ENCODE measurements at regions not wholly inside any gene's neighbourhood (a gene's known extent, or its start where the extent isn't known, plus 50 kb on each side); places are given as distances from the start of the nearest gene placed in this dataset.

GRCh38 chr20:9912858-9913434 lies 74.1 kb upstream of the PAK5 start:
- Histone ChIP-seq H3K9me2 (replicated peaks; ENCODE audit: control insufficient read depth, low read length) (no peaks in the 10 kb centered on the region), H3K36me3 (ENCODE audit: control insufficient read depth, low read length) (no peaks in the 10 kb centered on the region), H3K4me1 (ENCODE audit: control insufficient read depth, low read length) (no peaks in the 10 kb centered on the region), H3K27me3 (ENCODE audit: control insufficient read depth, low read length) (no peaks in the 10 kb centered on the region), H3K4me3 (ENCODE audit: low read length) (no peak overlapping the region), H3F3A (ENCODE audit: control insufficient read depth, insufficient read depth) (no peaks in the 10 kb centered on the region), H3K9me3 (ENCODE audit: control insufficient read depth, insufficient read depth, low read length) (no peaks in the 10 kb centered on the region), H4K20me1 (ENCODE audit: control insufficient read depth, insufficient read depth, low read depth, low read length) (no peaks in the 10 kb centered on the region), H3K79me2 (ENCODE audit: control insufficient read depth, low read length) (no peaks in the 10 kb centered on the region), H3K4me2 (ENCODE audit: low read length) (no peak overlapping the region), H3K27ac (ENCODE audit: low read depth, low read length) (no peak overlapping the region)
- TF ChIP-seq EZH2phosphoT487 (IDR thresholded peaks at IDR 0.05; ENCODE audit: borderline replicate concordance, low read length), result no peak
- TF ChIP-seq, protein P1, sequence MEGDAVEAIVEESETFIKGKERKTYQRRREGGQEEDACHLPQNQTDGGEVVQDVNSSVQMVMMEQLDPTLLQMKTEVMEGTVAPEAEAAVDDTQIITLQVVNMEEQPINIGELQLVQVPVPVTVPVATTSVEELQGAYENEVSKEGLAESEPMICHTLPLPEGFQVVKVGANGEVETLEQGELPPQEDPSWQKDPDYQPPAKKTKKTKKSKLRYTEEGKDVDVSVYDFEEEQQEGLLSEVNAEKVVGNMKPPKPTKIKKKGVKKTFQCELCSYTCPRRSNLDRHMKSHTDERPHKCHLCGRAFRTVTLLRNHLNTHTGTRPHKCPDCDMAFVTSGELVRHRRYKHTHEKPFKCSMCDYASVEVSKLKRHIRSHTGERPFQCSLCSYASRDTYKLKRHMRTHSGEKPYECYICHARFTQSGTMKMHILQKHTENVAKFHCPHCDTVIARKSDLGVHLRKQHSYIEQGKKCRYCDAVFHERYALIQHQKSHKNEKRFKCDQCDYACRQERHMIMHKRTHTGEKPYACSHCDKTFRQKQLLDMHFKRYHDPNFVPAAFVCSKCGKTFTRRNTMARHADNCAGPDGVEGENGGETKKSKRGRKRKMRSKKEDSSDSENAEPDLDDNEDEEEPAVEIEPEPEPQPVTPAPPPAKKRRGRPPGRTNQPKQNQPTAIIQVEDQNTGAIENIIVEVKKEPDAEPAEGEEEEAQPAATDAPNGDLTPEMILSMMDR (IDR thresholded peaks at IDR 0.05; ENCODE audit: low read depth, low read length, poor library complexity, severe bottlenecking), result peak; percentile 79

GRCh38 chr20:9912290-9912689 lies 73.4 kb upstream of the PAK5 start:
- Histone ChIP-seq H3K4me1 (ENCODE audit: control insufficient read depth, low read length) (no peaks in the 10 kb centered on the region), H3K9me2 (replicated peaks; ENCODE audit: control insufficient read depth, low read length) (no peaks in the 10 kb centered on the region), H3K27ac (ENCODE audit: low read depth, low read length) (no peak overlapping the region), H3K79me2 (ENCODE audit: control insufficient read depth, low read length) (no peaks in the 10 kb centered on the region), H3K4me3 (ENCODE audit: low read length) (no peak overlapping the region), H3K4me2 (ENCODE audit: low read length) (no peak overlapping the region), H3K36me3 (ENCODE audit: control insufficient read depth, low read length) (no peaks in the 10 kb centered on the region), H4K20me1 (ENCODE audit: control insufficient read depth, insufficient read depth, low read depth, low read length) (no peaks in the 10 kb centered on the region), H3F3A (ENCODE audit: control insufficient read depth, insufficient read depth) (no peaks in the 10 kb centered on the region), H3K9me3 (ENCODE audit: control insufficient read depth, insufficient read depth, low read length) (no peaks in the 10 kb centered on the region), H3K27me3 (ENCODE audit: control insufficient read depth, low read length) (no peaks in the 10 kb centered on the region)
- TF ChIP-seq, protein P1 (IDR thresholded peaks at IDR 0.05; ENCODE audit: low read depth, low read length, poor library complexity, severe bottlenecking), result no peak
- no peak for TF ChIP-seq EZH2phosphoT487 (IDR thresholded peaks at IDR 0.05; ENCODE audit: borderline replicate concordance, low read length)

DNA sequence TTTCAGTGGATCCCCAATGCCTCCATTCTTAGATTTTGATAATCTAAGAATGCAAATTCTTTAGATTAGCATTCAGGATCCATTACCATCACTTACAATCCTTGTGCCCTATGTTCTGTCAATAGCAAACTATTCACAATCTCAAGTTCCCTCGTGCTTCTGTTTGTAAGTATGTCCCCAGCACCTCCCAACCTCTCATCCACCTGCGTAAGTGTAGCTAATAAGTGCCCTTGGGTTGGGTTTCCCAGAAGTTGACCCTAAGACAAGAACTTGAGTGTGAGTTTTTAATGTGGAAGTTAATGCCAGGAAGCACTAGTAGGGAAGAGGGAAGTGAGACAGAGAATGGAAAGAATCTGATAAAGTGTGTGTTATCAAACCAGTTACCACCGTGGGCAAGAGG lies 72.6 kb upstream of the PAK5 start:
- H3K36me3 ChIP-seq (ENCODE audit: control insufficient read depth, low read length), result no peaks in the 10 kb centered on the region
- H3K9me2 ChIP-seq (replicated peaks; ENCODE audit: control insufficient read depth, low read length), result no peaks in the 10 kb centered on the region
- no peaks in the 10 kb centered on the region for H4K20me1 ChIP-seq (ENCODE audit: control insufficient read depth, insufficient read depth, low read depth, low read length)
- no peaks in the 10 kb centered on the region for H3K27me3 ChIP-seq (ENCODE audit: control insufficient read depth, low read length)
- no peaks in the 10 kb centered on the region for H3K79me2 ChIP-seq (ENCODE audit: control insufficient read depth, low read length)
- no peak overlapping the region for H3K27ac ChIP-seq (ENCODE audit: low read depth, low read length)
- no peak overlapping the region for H3K4me3 ChIP-seq (ENCODE audit: low read length)
- H3K9me3 ChIP-seq (ENCODE audit: control insufficient read depth, insufficient read depth, low read length), result no peaks in the 10 kb centered on the region
- H3K4me2 ChIP-seq (ENCODE audit: low read length), result no peak overlapping the region
- no peaks in the 10 kb centered on the region for H3K4me1 ChIP-seq (ENCODE audit: control insufficient read depth, low read length)
- H3F3A ChIP-seq (ENCODE audit: control insufficient read depth, insufficient read depth), result no peaks in the 10 kb centered on the region
- TF ChIP-seq, protein P1 (IDR thresholded peaks at IDR 0.05; ENCODE audit: low read depth, low read length, poor library complexity, severe bottlenecking), result no peak
- TF ChIP-seq EZH2phosphoT487 (IDR thresholded peaks at IDR 0.05; ENCODE audit: borderline replicate concordance, low read length), result no peak

Data from DOHH2 (cell line).